ENCODE measurements at regions not wholly inside any gene's neighbourhood (a gene's known extent, or its start where the extent isn't known, plus 50 kb on each side); places are given as distances from the start of the nearest gene placed in this dataset.

DNA sequence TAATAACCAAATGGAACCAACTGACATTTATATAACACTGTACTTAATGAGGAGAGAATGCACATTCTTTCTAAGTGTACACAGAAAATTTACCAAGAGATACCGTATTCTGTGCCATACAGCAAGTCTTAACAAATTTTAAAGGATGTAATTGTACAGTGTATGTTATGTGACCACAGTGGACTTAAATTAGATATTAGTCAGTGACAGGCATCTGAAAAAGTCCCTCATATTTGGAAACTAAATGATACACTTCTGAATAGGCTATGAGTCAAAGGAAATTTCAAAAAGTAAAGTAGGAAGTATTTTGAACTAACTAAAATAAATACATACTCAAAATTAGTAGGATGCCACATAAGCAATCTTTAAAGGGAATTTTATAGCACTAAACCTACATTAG is 59.6 kb upstream of the P3H2 start:
- H3K27ac Mint-ChIP-seq: no peak overlapping the region
- ATAC-seq: no peak
- no peaks in the 10 kb centered on the region for H3K27me3 Mint-ChIP-seq (ENCODE audit: insufficient read depth, low read depth, poor library complexity)

More for the DNA sequence above, 59.6 kb upstream of the P3H2 start:
- no peak overlapping the region for H3K4me2 ChIP-seq
- H3K27ac ChIP-seq (ENCODE audit: low read depth): no peak overlapping the region
- no peak overlapping the region for H3K4me3 ChIP-seq
- Mint-ChIP-seq H3K36me3 (ENCODE audit: low read depth) (peaks cover 7% of the 10 kb centered on the region; the same call in 1 of the 3 replicates), H3K9me3 (peaks cover 2% of the 10 kb centered on the region; the same call in 1 of the 3 replicates), H3K4me3 (no peak overlapping the region), H3K4me1 (peaks cover 9% of the 10 kb centered on the region; the same call in 2 of the 3 replicates)
- H3K36me3 ChIP-seq (ENCODE audit: insufficient read depth): no peaks in the 10 kb centered on the region
- no peaks in the 10 kb centered on the region for H3K79me2 ChIP-seq (replicated peaks; ENCODE audit: insufficient read depth)
- H2AFZ ChIP-seq: no peak overlapping the region
- no peak for DNase-seq (ENCODE audit: low spot score)
- TF ChIP-seq, protein P1, sequence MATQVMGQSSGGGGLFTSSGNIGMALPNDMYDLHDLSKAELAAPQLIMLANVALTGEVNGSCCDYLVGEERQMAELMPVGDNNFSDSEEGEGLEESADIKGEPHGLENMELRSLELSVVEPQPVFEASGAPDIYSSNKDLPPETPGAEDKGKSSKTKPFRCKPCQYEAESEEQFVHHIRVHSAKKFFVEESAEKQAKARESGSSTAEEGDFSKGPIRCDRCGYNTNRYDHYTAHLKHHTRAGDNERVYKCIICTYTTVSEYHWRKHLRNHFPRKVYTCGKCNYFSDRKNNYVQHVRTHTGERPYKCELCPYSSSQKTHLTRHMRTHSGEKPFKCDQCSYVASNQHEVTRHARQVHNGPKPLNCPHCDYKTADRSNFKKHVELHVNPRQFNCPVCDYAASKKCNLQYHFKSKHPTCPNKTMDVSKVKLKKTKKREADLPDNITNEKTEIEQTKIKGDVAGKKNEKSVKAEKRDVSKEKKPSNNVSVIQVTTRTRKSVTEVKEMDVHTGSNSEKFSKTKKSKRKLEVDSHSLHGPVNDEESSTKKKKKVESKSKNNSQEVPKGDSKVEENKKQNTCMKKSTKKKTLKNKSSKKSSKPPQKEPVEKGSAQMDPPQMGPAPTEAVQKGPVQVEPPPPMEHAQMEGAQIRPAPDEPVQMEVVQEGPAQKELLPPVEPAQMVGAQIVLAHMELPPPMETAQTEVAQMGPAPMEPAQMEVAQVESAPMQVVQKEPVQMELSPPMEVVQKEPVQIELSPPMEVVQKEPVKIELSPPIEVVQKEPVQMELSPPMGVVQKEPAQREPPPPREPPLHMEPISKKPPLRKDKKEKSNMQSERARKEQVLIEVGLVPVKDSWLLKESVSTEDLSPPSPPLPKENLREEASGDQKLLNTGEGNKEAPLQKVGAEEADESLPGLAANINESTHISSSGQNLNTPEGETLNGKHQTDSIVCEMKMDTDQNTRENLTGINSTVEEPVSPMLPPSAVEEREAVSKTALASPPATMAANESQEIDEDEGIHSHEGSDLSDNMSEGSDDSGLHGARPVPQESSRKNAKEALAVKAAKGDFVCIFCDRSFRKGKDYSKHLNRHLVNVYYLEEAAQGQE (IDR thresholded peaks at IDR 0.05; ENCODE audit: unreplicated experiment): no peak
- TF ChIP-seq CTCF (conservative IDR thresholded peaks at IDR 0.05; ENCODE audit: low read depth in 2 of 2) (no peak), ETS1 (IDR thresholded peaks at IDR 0.05) (no peak), ZNF331 (CRISPR knock-in tag; IDR thresholded peaks at IDR 0.05; ENCODE audit: low read depth) (no peak), STAT1 (IDR thresholded peaks at IDR 0.05; ENCODE audit: unreplicated experiment) (no peak), ZNF114 (CRISPR knock-in tag; IDR thresholded peaks at IDR 0.05) (no peak), EZH2phosphoT487 (IDR thresholded peaks at IDR 0.05; ENCODE audit: unreplicated experiment) (no peak), JUNB (IDR thresholded peaks at IDR 0.05; ENCODE audit: unreplicated experiment) (no peak), CREB1 (CRISPR knock-in tag; IDR thresholded peaks at IDR 0.05; ENCODE audit: low read depth) (no peak), POLR2AphosphoS5 (IDR thresholded peaks at IDR 0.05; ENCODE audit: low read depth) (no peak), EZH2 (IDR thresholded peaks at IDR 0.05; ENCODE audit: low read depth, unreplicated experiment) (no peak), ZNF462 (CRISPR knock-in tag; IDR thresholded peaks at IDR 0.05) (no peak)
- no peaks in the 10 kb centered on the region for H3K9me2 ChIP-seq (ENCODE audit: insufficient read depth)
- no peaks in the 10 kb centered on the region for H3K27me3 ChIP-seq (ENCODE audit: insufficient read depth)
- H3K4me1 ChIP-seq (ENCODE audit: insufficient read depth): no peaks in the 10 kb centered on the region
- H4K20me1 ChIP-seq (replicated peaks; ENCODE audit: insufficient read depth): no peaks in the 10 kb centered on the region
- no peaks in the 10 kb centered on the region for H3F3A ChIP-seq (replicated peaks; ENCODE audit: low read depth)
